ENCODE measurements at regions not wholly inside any gene's neighbourhood (a gene's known extent, or its start where the extent isn't known, plus 50 kb on each side); places are given as distances from the start of the nearest gene placed in this dataset.

DNA sequence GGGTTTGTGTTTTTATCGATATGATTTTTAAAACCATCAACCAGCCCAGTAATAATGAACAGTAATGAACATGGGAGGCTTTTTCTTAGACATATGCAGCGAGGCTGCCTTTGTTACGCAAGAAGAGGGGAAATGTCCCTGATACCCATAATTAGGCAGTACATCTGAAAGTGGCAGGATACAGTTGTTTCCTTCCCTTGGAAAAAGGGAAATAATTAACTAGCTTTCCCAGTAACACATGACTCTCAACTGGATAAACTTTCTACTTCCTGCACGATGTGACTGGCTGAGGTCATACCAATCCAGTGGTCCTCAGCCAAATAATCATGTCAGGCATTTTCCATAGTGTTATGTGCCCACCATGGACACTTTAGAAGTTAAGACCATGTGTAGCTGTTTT, 431.6 kb upstream of the C9orf72 start:
- TF ChIP-seq YY1 (IDR thresholded peaks at IDR 0.05; ENCODE audit: insufficient read depth, insufficient read length) = no peak
- TF ChIP-seq ZNF274 (IDR thresholded peaks at IDR 0.05; ENCODE audit: low read depth, low read length) = no peak

Measured in NT2/D1 (cell line).